Endodermal cell (in vitro differentiated cells): ENCODE measurements at regions not wholly inside any gene's neighbourhood (a gene's known extent, or its start where the extent isn't known, plus 50 kb on each side); places are given as distances from the start of the nearest gene placed in this dataset.

ENCODE experiments used
- DNase-seq: peaks from one replicate; pipeline ENCODE4 v3.0.0-alpha.2; 2017
- H3K27ac ChIP-seq: 2 replicates; pipeline ENCODE4 v1.5.1; 2013; ENCODE audit warnings: mild to moderate bottlenecking, low read depth, low read length, moderate library complexity
- H3K27me3 ChIP-seq: 2 replicates; pipeline ENCODE4 v1.6.1; 2013; ENCODE audit warnings: mild to moderate bottlenecking, low read length, moderate library complexity; ENCODE audit not compliant: insufficient read depth, control insufficient read depth, poor library complexity, severe bottlenecking
- H3K36me3 ChIP-seq: 2 replicates; pipeline ENCODE4 v1.7.0; 2013; ENCODE audit warnings: mild to moderate bottlenecking, low read length, moderate library complexity; ENCODE audit not compliant: control insufficient read depth, insufficient read depth
- H3K4me1 ChIP-seq: one replicate; pipeline ENCODE4 v1.7.0; 2013; ENCODE audit warnings: low read length; ENCODE audit not compliant: control insufficient read depth, insufficient read depth
- H3K4me3 ChIP-seq: 2 replicates; pipeline ENCODE4 v1.5.1; 2013; ENCODE audit warnings: mild to moderate bottlenecking, low read length, moderate library complexity
- H3K9ac ChIP-seq: 2 replicates; pipeline ENCODE4 v1.6.1; 2013; ENCODE audit warnings: mild to moderate bottlenecking, low read length, moderate library complexity; ENCODE audit not compliant: poor library complexity, severe bottlenecking; ENCODE audit errors: extremely low read depth
- H3K9me3 ChIP-seq: 2 replicates; pipeline ENCODE4 v1.6.1; 2013; ENCODE audit warnings: mild to moderate bottlenecking, low read length, moderate library complexity; ENCODE audit not compliant: control insufficient read depth
- H3K27ac Mint-ChIP-seq: 2 replicates; pipeline ENCODE4 v1.8.0; 2020; ENCODE audit warnings: mixed read lengths
- H3K27me3 Mint-ChIP-seq: 2 replicates; pipeline ENCODE4 v1.8.0; 2021; ENCODE audit warnings: mild to moderate bottlenecking, mixed read lengths; ENCODE audit not compliant: insufficient read depth
- H3K36me3 Mint-ChIP-seq: 2 replicates; pipeline ENCODE4 v1.8.0; 2020; ENCODE audit warnings: low read depth, mixed read lengths
- H3K4me1 Mint-ChIP-seq: 2 replicates; pipeline ENCODE4 v1.8.0; 2020; ENCODE audit warnings: mixed read lengths
- H3K4me3 Mint-ChIP-seq: 2 replicates; pipeline ENCODE4 v1.8.0; 2020; ENCODE audit warnings: mild to moderate bottlenecking, moderate library complexity, mixed read lengths
- H3K9me3 Mint-ChIP-seq: 2 replicates; pipeline ENCODE4 v1.8.0; 2020; ENCODE audit warnings: mild to moderate bottlenecking, mixed read lengths
- WGBS, 2 experiments: methylation state at CpG; one replicate each; pipeline versions ENCODE4 v1.1.5 to v1.1.7; 2013; ENCODE audit warnings: missing lambda C conversion rate in 2 of 2, mixed read lengths in 1 of 2; ENCODE audit not compliant: insufficient coverage in 1 of 2, insufficient read length in 1 of 2; 5-methylcytosine and 5-hydroxymethylcytosine counted together
- TF ChIP-seq, protein P1 (sequence below): fragments of 200-600 bp; sonication (generic); conservative IDR thresholded peaks from 2 replicates; pipeline ENCODE4 v1.5.0; 2021; ENCODE audit warnings: antibody characterized with exemption, mild to moderate bottlenecking

DNA sequence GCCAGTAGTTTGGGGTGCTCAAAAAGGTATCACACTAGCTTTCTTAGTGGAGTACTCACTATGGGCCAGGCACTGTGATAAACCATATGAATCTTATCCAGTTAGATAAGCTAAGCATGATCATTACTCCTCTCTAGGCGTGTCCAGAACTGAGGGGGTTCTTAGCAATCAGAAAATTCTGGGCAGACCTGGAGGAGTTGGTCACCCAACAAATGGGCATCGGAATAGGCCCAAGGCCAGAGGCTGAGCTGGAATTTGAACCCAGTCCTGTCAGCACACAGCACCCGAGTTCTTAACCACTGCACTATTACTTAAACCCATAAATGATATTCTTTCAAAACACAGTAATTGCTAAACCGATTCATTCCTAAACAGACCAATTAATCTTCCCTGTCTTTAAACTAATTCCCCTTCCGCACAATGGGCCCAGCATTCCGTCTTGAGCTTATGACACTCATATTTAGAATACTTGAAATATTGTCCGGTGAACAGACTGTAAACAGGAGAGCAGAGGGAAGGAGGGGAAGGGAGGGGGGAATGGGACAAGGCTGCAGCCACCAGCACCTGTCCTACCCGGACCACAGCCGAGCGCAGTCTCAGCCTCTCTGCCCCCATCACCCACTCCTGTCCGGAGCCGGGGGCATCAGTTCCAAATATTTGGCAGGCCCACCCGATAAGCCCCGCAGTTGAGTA, 113.0 kb upstream of the GADD45A start:
- Histone ChIP-seq H3K36me3 (no peaks in the 10 kb centered on the region), H3K9ac (no peak overlapping the region), H3K9me3 (no peaks in the 10 kb centered on the region), H3K27me3 (no peaks in the 10 kb centered on the region), H3K4me1 (peaks cover 19% of the 10 kb centered on the region), H3K4me3 (no peak overlapping the region), H3K27ac (no peak overlapping the region)
- Mint-ChIP-seq H3K27ac (no peak overlapping the region), H3K9me3 (no peaks in the 10 kb centered on the region), H3K4me1 (peaks cover 32% of the 10 kb centered on the region), H3K27me3 (no peaks in the 10 kb centered on the region), H3K4me3 (no peak overlapping the region), H3K36me3 (no peaks in the 10 kb centered on the region)
- TF ChIP-seq, protein P1, sequence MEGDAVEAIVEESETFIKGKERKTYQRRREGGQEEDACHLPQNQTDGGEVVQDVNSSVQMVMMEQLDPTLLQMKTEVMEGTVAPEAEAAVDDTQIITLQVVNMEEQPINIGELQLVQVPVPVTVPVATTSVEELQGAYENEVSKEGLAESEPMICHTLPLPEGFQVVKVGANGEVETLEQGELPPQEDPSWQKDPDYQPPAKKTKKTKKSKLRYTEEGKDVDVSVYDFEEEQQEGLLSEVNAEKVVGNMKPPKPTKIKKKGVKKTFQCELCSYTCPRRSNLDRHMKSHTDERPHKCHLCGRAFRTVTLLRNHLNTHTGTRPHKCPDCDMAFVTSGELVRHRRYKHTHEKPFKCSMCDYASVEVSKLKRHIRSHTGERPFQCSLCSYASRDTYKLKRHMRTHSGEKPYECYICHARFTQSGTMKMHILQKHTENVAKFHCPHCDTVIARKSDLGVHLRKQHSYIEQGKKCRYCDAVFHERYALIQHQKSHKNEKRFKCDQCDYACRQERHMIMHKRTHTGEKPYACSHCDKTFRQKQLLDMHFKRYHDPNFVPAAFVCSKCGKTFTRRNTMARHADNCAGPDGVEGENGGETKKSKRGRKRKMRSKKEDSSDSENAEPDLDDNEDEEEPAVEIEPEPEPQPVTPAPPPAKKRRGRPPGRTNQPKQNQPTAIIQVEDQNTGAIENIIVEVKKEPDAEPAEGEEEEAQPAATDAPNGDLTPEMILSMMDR = no peak
- DNase-seq = no peak
- 86 to 93% methylated on average over 5 to 14 of the region's 14 CpGs for WGBS, 2 experiments

DNA sequence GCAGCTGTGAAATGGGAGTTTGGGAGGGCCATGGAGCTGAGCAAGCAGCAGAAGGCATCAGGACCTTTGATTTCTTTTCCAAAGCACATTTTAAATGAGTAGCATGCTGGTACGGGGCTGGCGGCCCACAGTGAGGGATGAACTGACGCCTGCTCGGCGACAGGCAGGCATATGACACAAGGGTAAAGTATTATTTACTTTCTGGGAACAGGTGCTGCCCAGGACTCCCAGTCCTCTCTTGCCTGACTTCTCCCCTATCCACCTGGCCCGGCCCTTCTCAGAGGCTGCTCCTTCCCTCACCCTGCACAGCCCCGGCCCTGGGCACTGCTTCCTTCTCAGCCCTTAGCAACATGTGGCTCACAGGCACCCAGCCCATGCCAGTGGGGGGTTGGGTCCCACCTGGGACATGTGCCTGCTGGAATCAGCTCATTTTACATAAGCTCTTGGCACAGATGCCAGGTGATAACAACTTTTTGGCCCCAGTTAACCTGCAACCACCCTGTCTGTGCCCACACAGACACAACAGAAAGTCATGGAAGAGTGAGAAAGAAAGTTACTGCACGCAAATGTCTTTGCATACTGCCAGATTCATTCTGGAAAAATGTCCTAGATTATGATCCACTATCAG, 112.3 kb upstream of the GADD45A start:
- Histone ChIP-seq H3K27me3 (no peaks in the 10 kb centered on the region), H3K9me3 (no peaks in the 10 kb centered on the region), H3K27ac (no peak overlapping the region), H3K4me1 (peaks cover 19% of the 10 kb centered on the region), H3K9ac (no peak overlapping the region), H3K4me3 (no peak overlapping the region), H3K36me3 (no peaks in the 10 kb centered on the region)
- no peak for DNase-seq
- Mint-ChIP-seq H3K36me3 (no peaks in the 10 kb centered on the region), H3K9me3 (no peaks in the 10 kb centered on the region), H3K4me1 (peaks cover 32% of the 10 kb centered on the region), H3K27me3 (no peaks in the 10 kb centered on the region), H3K4me3 (no peak overlapping the region), H3K27ac (no peak overlapping the region)
- WGBS, 2 experiments = 67 to 83% methylated on average over 6 to 8 of the region's 8 CpGs
- TF ChIP-seq, protein P1 = no peak

DNA sequence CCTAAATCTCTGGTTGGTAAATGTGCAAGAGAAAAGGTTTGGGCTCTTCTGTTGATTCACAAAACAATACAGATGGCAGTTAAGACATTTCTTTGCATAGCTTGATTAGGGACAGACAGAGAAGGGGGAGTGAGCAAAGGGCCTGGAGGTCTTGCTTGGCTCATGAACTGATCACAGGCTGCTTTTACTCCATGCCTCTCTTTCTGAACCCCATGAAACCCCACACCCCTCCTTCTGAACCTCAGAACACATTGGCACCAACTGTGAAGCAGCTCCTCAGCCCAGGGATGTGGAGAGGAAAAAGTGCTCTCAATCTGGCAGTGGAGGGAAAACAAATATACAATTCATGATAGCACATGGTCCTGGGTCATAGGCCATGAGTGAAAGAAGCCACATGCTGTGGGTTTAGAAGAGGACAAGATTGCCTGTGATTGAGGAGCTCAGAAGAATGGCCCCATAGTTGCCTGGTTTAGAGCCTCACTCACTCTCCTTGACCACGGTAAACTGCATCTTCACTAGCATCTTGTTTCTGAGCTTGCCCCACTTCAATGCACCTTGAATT, 111.6 kb upstream of the GADD45A start:
- Histone ChIP-seq H3K27me3 (no peaks in the 10 kb centered on the region), H3K27ac (no peak overlapping the region), H3K36me3 (no peaks in the 10 kb centered on the region), H3K4me3 (no peak overlapping the region), H3K9ac (no peak overlapping the region), H3K9me3 (no peaks in the 10 kb centered on the region), H3K4me1 (peaks cover 19% of the 10 kb centered on the region)
- Mint-ChIP-seq H3K27ac (peak overlapping the region; percentile 49), H3K4me1 (peaks cover 32% of the 10 kb centered on the region), H3K36me3 (no peaks in the 10 kb centered on the region), H3K27me3 (no peaks in the 10 kb centered on the region), H3K9me3 (no peaks in the 10 kb centered on the region), H3K4me3 (no peak overlapping the region)
- TF ChIP-seq, protein P1 = no peak
- no peak for DNase-seq
- WGBS, 2 experiments = 95% methylated on average over 1 of the region's 1 CpG; no CpG with 5 or more reads in 1 of the 2 experiments
